Tibial nerve (tissue), 4 donors: ENCODE measurements at regions not wholly inside any gene's neighbourhood (a gene's known extent, or its start where the extent isn't known, plus 50 kb on each side); places are given as distances from the start of the nearest gene placed in this dataset.

ENCODE experiments used
- EP300 ChIP-seq, 2 donors: sonication (generic); formaldehyde crosslinking; IDR thresholded peaks; one replicate each; pipeline ENCODE4 v1.6.1; 2017; ENCODE audit warnings: antibody characterized with exemption in 2 of 2, mild to moderate bottlenecking in 1 of 2
- TF ChIP-seq, protein P1 (sequence below), 5 experiments: fragments of 200-600 bp in 3 of 5; fragments of 450-650 bp in 2 of 5; sonication (generic) in 3 of 5; IDR thresholded peaks; one replicate each; pipeline ENCODE4 v1.5.1; 2016 to 2019; ENCODE audit warnings: antibody characterized with exemption in 5 of 5, mild to moderate bottlenecking in 3 of 5, moderate library complexity in 2 of 5

DNA sequence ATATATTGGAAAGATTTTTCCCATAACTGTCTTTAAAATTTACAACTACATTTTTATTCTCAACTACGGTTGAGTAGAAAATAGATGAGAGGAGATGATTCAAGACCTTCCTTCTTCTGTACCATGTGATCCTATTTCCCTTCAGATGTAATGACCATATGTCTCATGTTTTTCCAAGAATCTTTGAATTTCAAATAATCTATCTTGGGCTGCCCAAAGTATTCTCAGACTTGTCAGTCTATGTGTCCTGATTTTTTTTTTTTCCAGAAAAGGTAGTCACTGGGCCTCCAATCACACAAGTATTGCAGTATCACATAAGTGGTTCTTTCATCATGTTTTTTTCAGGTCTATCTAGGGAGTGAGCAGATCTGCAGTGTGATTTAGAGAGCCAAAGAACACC lies 392.4 kb downstream of the RFC3 start:
- TF ChIP-seq EP300 (IDR thresholded peaks at IDR 0.05): no peak
- TF ChIP-seq, protein P1, sequence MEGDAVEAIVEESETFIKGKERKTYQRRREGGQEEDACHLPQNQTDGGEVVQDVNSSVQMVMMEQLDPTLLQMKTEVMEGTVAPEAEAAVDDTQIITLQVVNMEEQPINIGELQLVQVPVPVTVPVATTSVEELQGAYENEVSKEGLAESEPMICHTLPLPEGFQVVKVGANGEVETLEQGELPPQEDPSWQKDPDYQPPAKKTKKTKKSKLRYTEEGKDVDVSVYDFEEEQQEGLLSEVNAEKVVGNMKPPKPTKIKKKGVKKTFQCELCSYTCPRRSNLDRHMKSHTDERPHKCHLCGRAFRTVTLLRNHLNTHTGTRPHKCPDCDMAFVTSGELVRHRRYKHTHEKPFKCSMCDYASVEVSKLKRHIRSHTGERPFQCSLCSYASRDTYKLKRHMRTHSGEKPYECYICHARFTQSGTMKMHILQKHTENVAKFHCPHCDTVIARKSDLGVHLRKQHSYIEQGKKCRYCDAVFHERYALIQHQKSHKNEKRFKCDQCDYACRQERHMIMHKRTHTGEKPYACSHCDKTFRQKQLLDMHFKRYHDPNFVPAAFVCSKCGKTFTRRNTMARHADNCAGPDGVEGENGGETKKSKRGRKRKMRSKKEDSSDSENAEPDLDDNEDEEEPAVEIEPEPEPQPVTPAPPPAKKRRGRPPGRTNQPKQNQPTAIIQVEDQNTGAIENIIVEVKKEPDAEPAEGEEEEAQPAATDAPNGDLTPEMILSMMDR (IDR thresholded peaks at IDR 0.05): no peak
